Mucosa of stomach (tissue), 1 donor: ENCODE measurements at regions not wholly inside any gene's neighbourhood (a gene's known extent, or its start where the extent isn't known, plus 50 kb on each side); places are given as distances from the start of the nearest gene placed in this dataset.

Experiments used
- H3K27me3 ChIP-seq: one replicate; pipeline ENCODE4 v1.7.0; 2013; ENCODE audit warnings: mild to moderate bottlenecking, low read length; ENCODE audit not compliant: control insufficient read depth, insufficient read depth
- H3K36me3 ChIP-seq: one replicate; pipeline ENCODE4 v1.7.0; 2013; ENCODE audit warnings: low read length; ENCODE audit not compliant: control insufficient read depth, insufficient read depth
- H3K4me1 ChIP-seq: one replicate; pipeline ENCODE4 v1.7.0; 2013; ENCODE audit warnings: mild to moderate bottlenecking, low read length; ENCODE audit not compliant: control insufficient read depth, insufficient read depth
- H3K4me3 ChIP-seq: one replicate; pipeline ENCODE4 v1.7.0; 2013; ENCODE audit warnings: low read length
- H3K9ac ChIP-seq: one replicate; pipeline ENCODE4 v1.7.0; 2013; ENCODE audit warnings: mild to moderate bottlenecking, low read length, moderate library complexity
- H3K9me3 ChIP-seq: one replicate; pipeline ENCODE4 v1.7.0; 2013; ENCODE audit warnings: mild to moderate bottlenecking, low read length, moderate library complexity; ENCODE audit not compliant: control insufficient read depth
- donor health status: Pancreatic carcinoma.

DNA sequence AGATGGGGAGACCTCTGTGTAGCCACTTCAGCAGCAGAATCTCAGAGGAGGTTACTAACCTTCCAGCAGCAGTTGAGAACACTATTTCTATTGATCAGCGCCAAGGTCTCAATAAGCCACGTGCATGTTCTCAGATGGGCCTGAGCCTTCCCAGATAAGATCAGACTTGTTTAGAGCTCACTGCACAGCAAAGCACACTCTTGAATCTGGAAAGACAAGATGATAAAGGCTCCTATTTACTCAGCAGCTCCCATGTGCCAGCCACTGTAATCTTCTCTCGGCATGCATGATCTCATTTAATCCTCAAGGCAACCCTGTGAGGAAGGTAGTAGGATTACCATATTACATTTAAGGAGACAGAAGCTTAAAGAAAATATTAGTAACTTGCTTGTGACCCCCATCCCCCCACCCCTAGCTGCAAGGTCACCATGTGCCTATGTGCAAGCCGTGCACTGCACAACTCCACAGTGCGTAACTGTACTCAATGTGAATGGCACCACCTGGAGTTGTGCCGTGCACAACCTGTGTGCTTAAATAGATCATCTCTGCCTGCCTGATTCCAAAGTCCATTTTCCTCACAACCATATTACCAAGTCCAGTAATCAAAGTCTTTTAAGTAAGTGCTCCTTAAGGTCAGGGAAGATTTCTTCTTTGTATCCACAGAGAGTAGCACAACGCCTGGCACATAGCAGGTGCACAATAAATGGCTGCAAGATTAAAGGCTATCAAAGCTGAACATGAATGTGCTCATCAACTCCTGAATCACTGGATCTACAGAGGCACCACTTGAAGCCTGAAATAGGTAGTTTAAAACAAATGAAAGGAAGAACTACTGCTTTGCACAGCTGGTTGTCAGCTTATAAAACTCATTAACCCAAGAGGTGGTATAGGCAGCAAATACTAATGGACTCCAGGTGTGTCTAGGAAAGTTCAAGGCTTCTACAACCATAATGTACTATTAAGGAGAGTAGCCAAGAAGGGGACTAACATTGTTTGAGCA lies 293.8 kb downstream of the BUD13 start:
- H3K9me3 ChIP-seq = no peaks in the 10 kb centered on the region
- no peaks in the 10 kb centered on the region for H3K36me3 ChIP-seq
- no peaks in the 10 kb centered on the region for H3K4me1 ChIP-seq
- no peak overlapping the region for H3K9ac ChIP-seq
- no peak overlapping the region for H3K4me3 ChIP-seq
- no peaks in the 10 kb centered on the region for H3K27me3 ChIP-seq

GRCh38 chr11:116478205-116478604 lies 294.6 kb downstream of the BUD13 start:
- Histone ChIP-seq H3K27me3 (no peaks in the 10 kb centered on the region), H3K4me1 (no peaks in the 10 kb centered on the region), H3K9me3 (no peaks in the 10 kb centered on the region), H3K36me3 (no peaks in the 10 kb centered on the region), H3K9ac (no peak overlapping the region), H3K4me3 (no peak overlapping the region)

- H3K9ac ChIP-seq = no peak overlapping the region
- no peaks in the 10 kb centered on the region for H3K36me3 ChIP-seq
- no peaks in the 10 kb centered on the region for H3K4me1 ChIP-seq
- H3K9me3 ChIP-seq = no peaks in the 10 kb centered on the region
- no peak overlapping the region for H3K4me3 ChIP-seq
- no peaks in the 10 kb centered on the region for H3K27me3 ChIP-seq
These were observed 298.9 kb downstream of the BUD13 start for GRCh38 chr11:116473790-116474346.

DNA sequence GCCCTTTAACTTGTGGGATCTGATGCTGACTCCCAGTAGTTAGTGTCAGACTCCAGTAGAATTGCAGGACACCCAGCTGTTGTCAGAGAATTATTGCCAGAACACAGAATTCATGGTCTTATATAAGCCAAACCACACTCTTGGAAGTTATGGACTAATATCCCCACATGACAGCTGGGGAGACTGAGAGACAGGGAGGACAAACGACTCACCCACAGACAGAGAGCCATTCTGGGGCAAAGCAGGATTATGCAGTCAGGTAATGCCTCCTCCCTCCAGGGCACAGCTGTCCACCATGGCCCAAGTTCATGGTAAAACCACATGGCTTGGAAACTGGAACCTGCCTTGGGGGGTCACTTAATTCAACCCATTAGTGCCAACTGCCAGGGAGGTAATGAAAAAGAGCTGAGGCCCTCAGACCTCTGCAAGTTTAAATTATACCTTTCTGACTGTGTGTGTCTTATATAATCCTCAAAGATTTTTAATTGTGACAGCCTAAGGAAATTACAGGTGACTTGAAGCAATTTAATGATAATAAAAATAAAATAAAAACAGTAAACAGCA lies 299.5 kb downstream of the BUD13 start:
- H3K9ac ChIP-seq = no peak overlapping the region
- no peaks in the 10 kb centered on the region for H3K27me3 ChIP-seq
- H3K36me3 ChIP-seq = no peaks in the 10 kb centered on the region
- H3K4me3 ChIP-seq = no peak overlapping the region
- H3K4me1 ChIP-seq = no peaks in the 10 kb centered on the region
- no peaks in the 10 kb centered on the region for H3K9me3 ChIP-seq

- Histone ChIP-seq H3K4me1 (no peaks in the 10 kb centered on the region), H3K9ac (no peak overlapping the region), H3K27me3 (peaks cover 2% of the 10 kb centered on the region), H3K9me3 (no peaks in the 10 kb centered on the region), H3K36me3 (no peaks in the 10 kb centered on the region), H3K4me3 (no peak overlapping the region)
These were observed 300.1 kb downstream of the BUD13 start for GRCh38 chr11:116472651-116473050.

GRCh38 chr11:116471608-116472256 lies 301.1 kb downstream of the BUD13 start:
- Histone ChIP-seq H3K36me3 (no peaks in the 10 kb centered on the region), H3K27me3 (peaks cover 10% of the 10 kb centered on the region), H3K4me3 (no peak overlapping the region), H3K9ac (no peak overlapping the region), H3K9me3 (no peaks in the 10 kb centered on the region), H3K4me1 (no peaks in the 10 kb centered on the region)

- peaks cover 10% of the 10 kb centered on the region for H3K27me3 ChIP-seq
- H3K36me3 ChIP-seq = no peaks in the 10 kb centered on the region
- no peaks in the 10 kb centered on the region for H3K9me3 ChIP-seq
- no peaks in the 10 kb centered on the region for H3K4me1 ChIP-seq
- no peak overlapping the region for H3K9ac ChIP-seq
- no peak overlapping the region for H3K4me3 ChIP-seq
These were observed 304.1 kb downstream of the BUD13 start for GRCh38 chr11:116468699-116469098.

GRCh38 chr11:116467823-116468222 lies 305.0 kb downstream of the BUD13 start:
- Histone ChIP-seq H3K4me3 (no peak overlapping the region), H3K9ac (no peak overlapping the region), H3K27me3 (peaks cover 10% of the 10 kb centered on the region), H3K36me3 (no peaks in the 10 kb centered on the region), H3K9me3 (no peaks in the 10 kb centered on the region), H3K4me1 (no peaks in the 10 kb centered on the region)

- Histone ChIP-seq H3K4me3 (no peak overlapping the region), H3K36me3 (no peaks in the 10 kb centered on the region), H3K4me1 (no peaks in the 10 kb centered on the region), H3K27me3 (peaks cover 10% of the 10 kb centered on the region), H3K9ac (no peak overlapping the region), H3K9me3 (no peaks in the 10 kb centered on the region)
These were observed 306.0 kb downstream of the BUD13 start for GRCh38 chr11:116466801-116467200.

GRCh38 chr11:116466191-116466590 lies 306.6 kb downstream of the BUD13 start:
- H3K36me3 ChIP-seq = no peaks in the 10 kb centered on the region
- no peaks in the 10 kb centered on the region for H3K4me1 ChIP-seq
- H3K9ac ChIP-seq = no peak overlapping the region
- H3K4me3 ChIP-seq = no peak overlapping the region
- H3K9me3 ChIP-seq = no peaks in the 10 kb centered on the region
- H3K27me3 ChIP-seq = peaks cover 10% of the 10 kb centered on the region

- Histone ChIP-seq H3K4me3 (no peak overlapping the region), H3K36me3 (no peaks in the 10 kb centered on the region), H3K4me1 (peaks cover 5% of the 10 kb centered on the region), H3K9me3 (no peaks in the 10 kb centered on the region), H3K27me3 (peaks cover 10% of the 10 kb centered on the region), H3K9ac (no peak overlapping the region)
These were observed 307.7 kb downstream of the BUD13 start for GRCh38 chr11:116465056-116465455.

- Histone ChIP-seq H3K36me3 (no peaks in the 10 kb centered on the region), H3K4me1 (peaks cover 8% of the 10 kb centered on the region), H3K4me3 (no peak overlapping the region), H3K9ac (no peak overlapping the region), H3K27me3 (no peaks in the 10 kb centered on the region), H3K9me3 (no peaks in the 10 kb centered on the region)
These were observed 311.0 kb downstream of the BUD13 start for GRCh38 chr11:116461789-116462188.
